ENCODE measurements at regions not wholly inside any gene's neighbourhood (a gene's known extent, or its start where the extent isn't known, plus 50 kb on each side); places are given as distances from the start of the nearest gene placed in this dataset.

GRCh38 chr1:206419250-206419649, 51.0 kb upstream of the IKBKE start:
- Mint-ChIP-seq H3K27me3 (ENCODE audit: unreplicated experiment) (no peaks in the 10 kb centered on the region), H3K4me1 (ENCODE audit: low read depth, unreplicated experiment) (peaks cover 5% of the 10 kb centered on the region), H3K4me3 (ENCODE audit: unreplicated experiment) (no peak overlapping the region), H3K9me3 (ENCODE audit: unreplicated experiment) (peaks cover 2% of the 10 kb centered on the region), H3K36me3 (ENCODE audit: unreplicated experiment) (no peaks in the 10 kb centered on the region), H3K27ac (ENCODE audit: unreplicated experiment) (no peak overlapping the region)
- TF ChIP-seq CTCF (IDR thresholded peaks at IDR 0.05; ENCODE audit: partially characterized antibody, unreplicated experiment): no peak
- DNase-seq: no peak

GRCh38 chr1:206419783-206420182, 50.5 kb upstream of the IKBKE start:
- TF ChIP-seq CTCF (IDR thresholded peaks at IDR 0.05; ENCODE audit: partially characterized antibody, unreplicated experiment): no peak
- Mint-ChIP-seq H3K4me3 (ENCODE audit: unreplicated experiment) (no peak overlapping the region), H3K36me3 (ENCODE audit: unreplicated experiment) (no peaks in the 10 kb centered on the region), H3K27ac (ENCODE audit: unreplicated experiment) (no peak overlapping the region), H3K4me1 (ENCODE audit: low read depth, unreplicated experiment) (peaks cover 5% of the 10 kb centered on the region), H3K9me3 (ENCODE audit: unreplicated experiment) (peaks cover 2% of the 10 kb centered on the region), H3K27me3 (ENCODE audit: unreplicated experiment) (no peaks in the 10 kb centered on the region)
- DNase-seq: no peak

- H3K4me1 Mint-ChIP-seq (ENCODE audit: low read depth, unreplicated experiment): peaks cover 5% of the 10 kb centered on the region
- peaks cover 2% of the 10 kb centered on the region for H3K9me3 Mint-ChIP-seq (ENCODE audit: unreplicated experiment)
- H3K27me3 Mint-ChIP-seq (ENCODE audit: unreplicated experiment): no peaks in the 10 kb centered on the region
- no peaks in the 10 kb centered on the region for H3K36me3 Mint-ChIP-seq (ENCODE audit: unreplicated experiment)
- no peak for DNase-seq
- H3K27ac Mint-ChIP-seq (ENCODE audit: unreplicated experiment): no peak overlapping the region
- H3K4me3 Mint-ChIP-seq (ENCODE audit: unreplicated experiment): no peak overlapping the region
- no peak for TF ChIP-seq CTCF (IDR thresholded peaks at IDR 0.05; ENCODE audit: partially characterized antibody, unreplicated experiment)
Observed at GRCh38 chr1:206420471-206420870, 49.8 kb upstream of the IKBKE start.
